ENCODE measurements at regions not wholly inside any gene's neighbourhood (a gene's known extent, or its start where the extent isn't known, plus 50 kb on each side); places are given as distances from the start of the nearest gene placed in this dataset.
A peak's percentile ranks its signal among the peaks of the same experiment; 100 is the strongest.

- Histone ChIP-seq H3K27ac (ENCODE audit: low read depth, low read length) (no peak overlapping the region), H3K27me3 (ENCODE audit: control insufficient read depth in 2 of 2, insufficient read depth in 2 of 2, low read length in 2 of 2) (no peaks in the 10 kb centered on the region), H3K4me1 (ENCODE audit: control insufficient read depth in 2 of 2, insufficient read depth in 2 of 2, low read length in 2 of 2) (no peaks in the 10 kb centered on the region), H3K36me3 (ENCODE audit: control insufficient read depth in 2 of 3, insufficient read depth in 3 of 3, low read length in 3 of 3) (no peaks in the 10 kb centered on the region), H3K4me3 (ENCODE audit: low read length) (no peak overlapping the region), H3K9me3 (ENCODE audit: control insufficient read depth in 2 of 3, low read length in 3 of 3) (no peaks in the 10 kb centered on the region)
- peaks cover 5 to 13% (median 5%) of the 10 kb centered on the region in 5 donors for H3K27me3 Mint-ChIP-seq
- ATAC-seq (no peak), DNase-seq (no peak)
- no peak overlapping the region for H3K27ac Mint-ChIP-seq
- CTCF ChIA-PET, result no interaction called here
- intact Hi-C loops (cut with micrococcal nuclease), result no loop called here
- no peaks in the 10 kb centered on the region for H3K36me3 Mint-ChIP-seq
- no peak overlapping the region for H3K4me3 Mint-ChIP-seq
- H3K9me3 Mint-ChIP-seq, result no peaks in the 10 kb centered on the region
- no peaks in the 10 kb centered on the region for H3K4me1 Mint-ChIP-seq
- POLR2A ChIA-PET, result no interaction called here
Observed at GRCh38 chr2:58436872-58437271, 195.7 kb upstream of the FANCL start.

- Histone ChIP-seq H3K4me1 (ENCODE audit: control insufficient read depth in 2 of 2, insufficient read depth in 2 of 2, low read length in 2 of 2) (no peaks in the 10 kb centered on the region), H3K27ac (ENCODE audit: low read depth, low read length) (no peak overlapping the region), H3K27me3 (ENCODE audit: control insufficient read depth in 2 of 2, insufficient read depth in 2 of 2, low read length in 2 of 2) (no peaks in the 10 kb centered on the region), H3K36me3 (ENCODE audit: control insufficient read depth in 2 of 3, insufficient read depth in 3 of 3, low read length in 3 of 3) (no peaks in the 10 kb centered on the region), H3K9me3 (ENCODE audit: control insufficient read depth in 2 of 3, low read length in 3 of 3) (no peaks in the 10 kb centered on the region), H3K4me3 (ENCODE audit: low read length) (no peak overlapping the region)
- H3K36me3 Mint-ChIP-seq, result no peaks in the 10 kb centered on the region
- CTCF ChIA-PET, result no interaction called here
- H3K4me1 Mint-ChIP-seq, result no peaks in the 10 kb centered on the region
- no peak for ATAC-seq
- H3K27me3 Mint-ChIP-seq, result peaks cover 8 to 23% (median 12%) of the 10 kb centered on the region in 5 donors
- DNase-seq, result no peak
- POLR2A ChIA-PET, result no interaction called here
- peaks cover 0 to 1% (median 0%) of the 10 kb centered on the region in 11 donors for H3K9me3 Mint-ChIP-seq
- intact Hi-C loops (cut with micrococcal nuclease), result no loop called here
- no peak overlapping the region for H3K4me3 Mint-ChIP-seq
- H3K27ac Mint-ChIP-seq, result no peak overlapping the region
Observed at GRCh38 chr2:58435246-58435645, 194.1 kb upstream of the FANCL start.

- no peak overlapping the region for H3K27ac ChIP-seq (ENCODE audit: low read depth, low read length)
Observed at GRCh38 chr2:58434692-58435091, 193.6 kb upstream of the FANCL start.

GRCh38 chr2:58432491-58433170, 191.5 kb upstream of the FANCL start:
- ChIA-PET POLR2A (no interaction called here), CTCF (no interaction called here)
- intact Hi-C loops (cut with micrococcal nuclease), result no loop called here
- Histone ChIP-seq H3K36me3 (ENCODE audit: control insufficient read depth in 2 of 3, insufficient read depth in 3 of 3, low read length in 3 of 3) (no peaks in the 10 kb centered on the region), H3K27me3 (ENCODE audit: control insufficient read depth in 2 of 2, insufficient read depth in 2 of 2, low read length in 2 of 2) (peaks cover 0 to 2% of the 10 kb centered on the region in 2 donors), H3K4me3 (ENCODE audit: low read length) (no peak overlapping the region), H3K4me1 (ENCODE audit: control insufficient read depth in 2 of 2, insufficient read depth in 2 of 2, low read length in 2 of 2) (no peaks in the 10 kb centered on the region), H3K9me3 (ENCODE audit: control insufficient read depth in 2 of 3, low read length in 3 of 3) (no peaks in the 10 kb centered on the region), H3K27ac (ENCODE audit: low read depth, low read length) (no peak overlapping the region)
- Mint-ChIP-seq H3K9me3 (peaks cover 0 to 1% (median 0%) of the 10 kb centered on the region in 11 donors), H3K4me1 (peaks cover 0 to 10% (median 5%) of the 10 kb centered on the region in 7 donors), H3K27ac (no peak overlapping the region), H3K4me3 (no peak overlapping the region), H3K36me3 (peaks cover 0 to 3% (median 0%) of the 10 kb centered on the region in 5 donors), H3K27me3 (peaks cover 18 to 39% (median 32%) of the 10 kb centered on the region in 5 donors)
- DNase-seq, result no peak
- no peak for ATAC-seq

More at GRCh38 chr2:58434692-58435091, 193.6 kb upstream of the FANCL start:
- DNase-seq (no peak), ATAC-seq (no peak)
- CTCF ChIA-PET, result no interaction called here
- intact Hi-C loops (cut with micrococcal nuclease), result no loop called here
- peaks cover 0 to 1% (median 0%) of the 10 kb centered on the region in 11 donors for H3K9me3 Mint-ChIP-seq
- H3K9me3 ChIP-seq (ENCODE audit: control insufficient read depth in 2 of 3, low read length in 3 of 3), result no peaks in the 10 kb centered on the region
- POLR2A ChIA-PET, result no interaction called here
- no peaks in the 10 kb centered on the region for H3K36me3 ChIP-seq (ENCODE audit: control insufficient read depth in 2 of 3, insufficient read depth in 3 of 3, low read length in 3 of 3)
- H3K4me1 ChIP-seq (ENCODE audit: control insufficient read depth in 2 of 2, insufficient read depth in 2 of 2, low read length in 2 of 2), result no peaks in the 10 kb centered on the region
- no peaks in the 10 kb centered on the region for H3K36me3 Mint-ChIP-seq
- peaks cover 0 to 2% (median 0%) of the 10 kb centered on the region in 7 donors for H3K4me1 Mint-ChIP-seq
- peaks cover 8 to 28% (median 18%) of the 10 kb centered on the region in 5 donors for H3K27me3 Mint-ChIP-seq
- H3K27me3 ChIP-seq (ENCODE audit: control insufficient read depth in 2 of 2, insufficient read depth in 2 of 2, low read length in 2 of 2), result no peaks in the 10 kb centered on the region
- no peak overlapping the region for H3K4me3 Mint-ChIP-seq
- no peak overlapping the region for H3K27ac Mint-ChIP-seq
- H3K4me3 ChIP-seq (ENCODE audit: low read length), result no peak overlapping the region

GRCh38 chr2:58429014-58429875, 188.1 kb upstream of the FANCL start:
- ChIA-PET POLR2A (no interaction called here), CTCF (no interaction called here)
- ATAC-seq (no peak), DNase-seq (no peak)
- Mint-ChIP-seq H3K4me3 (peak overlapping the region in 5 of 10 donors; percentile 10 to 53 (median 42)), H3K4me1 (peaks cover 0 to 19% (median 5%) of the 10 kb centered on the region in 7 donors), H3K9me3 (peaks cover 0 to 4% (median 0%) of the 10 kb centered on the region in 11 donors), H3K27me3 (peaks cover 26 to 58% (median 48%) of the 10 kb centered on the region in 5 donors), H3K27ac (no peak overlapping the region), H3K36me3 (peaks cover 0 to 3% (median 0%) of the 10 kb centered on the region in 5 donors)
- H3K27ac ChIP-seq (ENCODE audit: low read depth, low read length), result no peak overlapping the region
- intact Hi-C loops (cut with micrococcal nuclease), result no loop called here
- H3K27me3 ChIP-seq (ENCODE audit: control insufficient read depth in 2 of 2, insufficient read depth in 2 of 2, low read length in 2 of 2), result peaks cover 0 to 4% of the 10 kb centered on the region in 2 donors
- H3K36me3 ChIP-seq (ENCODE audit: control insufficient read depth in 2 of 3, insufficient read depth in 3 of 3, low read length in 3 of 3), result no peaks in the 10 kb centered on the region
- H3K9me3 ChIP-seq (ENCODE audit: control insufficient read depth in 2 of 3, low read length in 3 of 3), result no peaks in the 10 kb centered on the region
- no peaks in the 10 kb centered on the region for H3K4me1 ChIP-seq (ENCODE audit: control insufficient read depth in 2 of 2, insufficient read depth in 2 of 2, low read length in 2 of 2)
- H3K4me3 ChIP-seq (ENCODE audit: low read length), result no peak overlapping the region

- Mint-ChIP-seq H3K4me3 (peak overlapping the region in 6 of 10 donors; percentile 17 to 61 (median 40)), H3K36me3 (peaks cover 0 to 3% (median 0%) of the 10 kb centered on the region in 5 donors), H3K27ac (no peak overlapping the region), H3K27me3 (peaks cover 26 to 58% (median 48%) of the 10 kb centered on the region in 5 donors), H3K9me3 (peaks cover 0 to 4% (median 0%) of the 10 kb centered on the region in 11 donors), H3K4me1 (peaks cover 0 to 19% (median 5%) of the 10 kb centered on the region in 7 donors)
- Histone ChIP-seq H3K36me3 (ENCODE audit: control insufficient read depth in 2 of 3, insufficient read depth in 3 of 3, low read length in 3 of 3) (no peaks in the 10 kb centered on the region), H3K27me3 (ENCODE audit: control insufficient read depth in 2 of 2, insufficient read depth in 2 of 2, low read length in 2 of 2) (peaks cover 0 to 4% of the 10 kb centered on the region in 2 donors), H3K9me3 (ENCODE audit: control insufficient read depth in 2 of 3, low read length in 3 of 3) (no peaks in the 10 kb centered on the region), H3K27ac (ENCODE audit: low read depth, low read length) (no peak overlapping the region), H3K4me1 (ENCODE audit: control insufficient read depth in 2 of 2, insufficient read depth in 2 of 2, low read length in 2 of 2) (no peaks in the 10 kb centered on the region), H3K4me3 (ENCODE audit: low read length) (no peak overlapping the region)
- POLR2A ChIA-PET, result no interaction called here
- CTCF ChIA-PET, result no interaction called here
- DNase-seq, result no peak
- intact Hi-C loops (cut with micrococcal nuclease), result no loop called here
- no peak for ATAC-seq
Observed at GRCh38 chr2:58428096-58429013, 187.2 kb upstream of the FANCL start.

Measured in naive thymus-derived CD4-positive, alpha-beta T cell (primary cell).